PC-9 (cell line): ENCODE measurements at regions not wholly inside any gene's neighbourhood (a gene's known extent, or its start where the extent isn't known, plus 50 kb on each side); places are given as distances from the start of the nearest gene placed in this dataset.

Source experiments
- BruUV-seq: library from RNA; stranded (reverse); fragments of 400-500 nt; replicated peaks from 2 replicates; lab custom pipeline; 2021; lab: Mats Ljungman, UMichigan
- CTCF ChIA-PET: fragments of 300-600 bp; sonication (Branson Sonifier 250); formaldehyde crosslinking; loops from one replicate; lab custom pipeline; 2022; ENCODE audit warnings: antibody characterized with exemption; lab: Charles Lee
- POLR2A ChIA-PET: fragments of 300-600 bp; sonication (Branson Sonifier 250); formaldehyde crosslinking; loops from one replicate; lab custom pipeline; 2022; ENCODE audit warnings: antibody characterized with exemption; ENCODE audit not compliant: unreplicated experiment; lab: Charles Lee
- DNase-seq, 2 experiments: peaks; one replicate each; pipeline versions ENCODE4 v3.0.0 to v3.0.0-alpha.2; 2015 to 2022; ENCODE audit warnings: mixed read lengths in 1 of 2
- H2AFZ ChIP-seq: fragments of 200-600 bp; sonication (generic); 2 replicates; pipeline ENCODE4 v1.8.1; 2017; ENCODE audit warnings: antibody characterized with exemption
- H3F3A ChIP-seq: fragments of 200-600 bp; sonication (generic); 2 replicates; pipeline ENCODE4 v1.8.1; 2017; ENCODE audit warnings: antibody characterized with exemption, mild to moderate bottlenecking, low read depth; ENCODE audit not compliant: insufficient read depth
- H3K27ac ChIP-seq: fragments of 200-600 bp; sonication (generic); 2 replicates; pipeline ENCODE4 v1.6.1; 2016; ENCODE audit warnings: mixed run types
- H3K27me3 ChIP-seq: fragments of 200-600 bp; sonication (generic); 2 replicates; pipeline ENCODE4 v1.6.1; 2016; ENCODE audit warnings: low read depth, mixed run types; ENCODE audit not compliant: insufficient read depth
- H3K36me3 ChIP-seq: fragments of 200-600 bp; sonication (generic); 2 replicates; pipeline ENCODE4 v1.6.1; 2016; ENCODE audit warnings: low read depth, mixed run types
- H3K4me1 ChIP-seq: fragments of 200-600 bp; sonication (generic); replicated peaks from 2 replicates; pipeline ENCODE4 v1.6.1; 2016; ENCODE audit warnings: mixed run types; ENCODE audit not compliant: insufficient read depth
- H3K4me2 ChIP-seq: fragments of 200-600 bp; sonication (generic); 2 replicates; pipeline ENCODE4 v1.6.1; 2017; ENCODE audit warnings: mixed run types
- H3K4me3 ChIP-seq: fragments of 200-600 bp; sonication (generic); 2 replicates; pipeline ENCODE4 v1.6.1; 2016; ENCODE audit warnings: mixed run types
- H3K79me2 ChIP-seq: fragments of 200-600 bp; sonication (generic); 2 replicates; pipeline ENCODE4 v1.6.1; 2017; ENCODE audit warnings: low read depth, mixed run types
- H3K9me2 ChIP-seq: fragments of 200-600 bp; sonication (generic); 2 replicates; pipeline ENCODE4 v1.8.1; 2017; ENCODE audit warnings: mild to moderate bottlenecking; ENCODE audit not compliant: insufficient read depth
- H3K9me3 ChIP-seq: fragments of 200-600 bp; sonication (generic); 2 replicates; pipeline ENCODE4 v1.8.1; 2016; ENCODE audit warnings: low read depth; ENCODE audit not compliant: insufficient read depth
- H4K20me1 ChIP-seq: fragments of 200-600 bp; sonication (generic); 2 replicates; pipeline ENCODE4 v1.8.1; 2017; ENCODE audit not compliant: insufficient read depth
- CTCF ChIP-seq: fragments of 200-600 bp; sonication (generic); conservative IDR thresholded peaks from 2 replicates; pipeline ENCODE4 v1.6.1; 2017; ENCODE audit warnings: mixed run types, antibody characterized with exemption, mild to moderate bottlenecking, moderate library complexity
- EZH2 ChIP-seq: fragments of 200-600 bp; sonication (generic); IDR thresholded peaks from 2 replicates; pipeline ENCODE4 v1.8.0; 2017; ENCODE audit warnings: antibody characterized with exemption, low read depth
- intact Hi-C: fragments of 100-400 bp; cut with micrococcal nuclease; formaldehyde crosslinking; loops from one replicate; pipeline ENCODE4 v1.10.0; 2022; ENCODE audit not compliant: unreplicated experiment

DNA sequence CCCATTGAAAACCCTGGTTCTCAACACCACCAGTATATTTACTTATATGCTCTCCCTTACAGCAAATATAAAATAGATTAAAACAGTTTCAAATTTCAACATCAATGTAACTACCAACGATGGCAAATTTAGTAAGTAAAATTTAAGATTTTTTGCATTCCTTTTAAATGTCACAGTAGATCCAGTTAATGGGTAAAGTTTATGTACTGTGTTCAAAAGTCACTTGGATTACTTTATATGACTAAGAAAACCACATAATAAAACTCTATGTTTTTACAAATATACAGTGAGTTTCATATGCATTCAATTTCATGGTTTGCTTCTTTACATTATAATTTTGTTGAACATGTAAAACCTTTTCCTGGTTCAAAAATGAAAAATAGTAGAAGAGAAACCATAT lies 364.6 kb downstream of the AASDHPPT start:
- Histone ChIP-seq H3K4me1 (no peaks in the 10 kb centered on the region), H3K79me2 (no peaks in the 10 kb centered on the region), H3K9me3 (no peaks in the 10 kb centered on the region), H2AFZ (no peak overlapping the region), H4K20me1 (no peaks in the 10 kb centered on the region), H3K27me3 (no peaks in the 10 kb centered on the region), H3K27ac (no peak overlapping the region), H3F3A (no peaks in the 10 kb centered on the region), H3K36me3 (no peaks in the 10 kb centered on the region), H3K4me3 (no peak overlapping the region), H3K9me2 (no peaks in the 10 kb centered on the region), H3K4me2 (no peak overlapping the region)
- intact Hi-C loops: no loop called here
- no peak for DNase-seq
- BruUV-seq: no TSS peak
- no peak for TF ChIP-seq EZH2
- no peak for TF ChIP-seq CTCF
- ChIA-PET CTCF (no interaction called here), POLR2A (no interaction called here)

DNA sequence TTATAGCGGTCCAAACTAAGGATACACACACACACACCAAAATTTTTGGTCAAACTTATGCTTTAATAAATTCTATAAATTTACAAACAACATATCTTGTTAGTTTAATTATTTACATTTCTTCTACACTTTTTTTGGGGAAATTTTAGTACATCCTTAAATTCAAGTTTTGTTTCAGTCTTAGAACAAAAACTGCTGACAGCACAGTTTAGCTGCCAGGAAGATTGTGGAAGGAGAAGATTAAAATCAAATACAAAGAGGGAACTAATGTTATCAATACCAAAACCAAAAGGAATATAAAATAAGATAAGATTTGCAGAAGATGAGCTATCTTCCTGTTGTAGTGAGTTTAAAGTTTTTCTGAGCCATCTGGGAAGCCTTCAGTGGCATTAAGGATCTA lies 368.8 kb downstream of the AASDHPPT start:
- no TSS peak for BruUV-seq
- Histone ChIP-seq H3K36me3 (no peaks in the 10 kb centered on the region), H3F3A (no peaks in the 10 kb centered on the region), H3K9me3 (no peaks in the 10 kb centered on the region), H3K9me2 (no peaks in the 10 kb centered on the region), H2AFZ (no peak overlapping the region), H4K20me1 (no peaks in the 10 kb centered on the region), H3K4me1 (no peaks in the 10 kb centered on the region), H3K4me2 (no peak overlapping the region), H3K27ac (no peak overlapping the region), H3K4me3 (no peak overlapping the region), H3K79me2 (no peaks in the 10 kb centered on the region), H3K27me3 (no peaks in the 10 kb centered on the region)
- no peak for DNase-seq
- no peak for TF ChIP-seq CTCF
- no peak for TF ChIP-seq EZH2
- CTCF ChIA-PET: no interaction called here
- POLR2A ChIA-PET: no interaction called here
- intact Hi-C loops: no loop called here

GRCh38 chr11:106446955-106447354 lies 369.5 kb downstream of the AASDHPPT start:
- BruUV-seq: no TSS peak
- no peaks in the 10 kb centered on the region for H4K20me1 ChIP-seq
- no peak for DNase-seq
- ChIA-PET CTCF (no interaction called here), POLR2A (no interaction called here)
- H3K79me2 ChIP-seq: no peaks in the 10 kb centered on the region
- no peak for TF ChIP-seq EZH2
- no peak for TF ChIP-seq CTCF
- H3K4me3 ChIP-seq: no peak overlapping the region
- no peaks in the 10 kb centered on the region for H3K9me2 ChIP-seq
- no peak overlapping the region for H3K27ac ChIP-seq
- no peaks in the 10 kb centered on the region for H3K36me3 ChIP-seq
- no peak overlapping the region for H3K4me2 ChIP-seq
- intact Hi-C loops: no loop called here
- H3K27me3 ChIP-seq: no peaks in the 10 kb centered on the region
- no peak overlapping the region for H2AFZ ChIP-seq
- no peaks in the 10 kb centered on the region; the same call in 1 of the 2 replicates for H3K9me3 ChIP-seq
- H3K4me1 ChIP-seq: no peaks in the 10 kb centered on the region
- no peaks in the 10 kb centered on the region for H3F3A ChIP-seq
